Ishikawa (cell line): ENCODE measurements at regions not wholly inside any gene's neighbourhood (a gene's known extent, or its start where the extent isn't known, plus 50 kb on each side); places are given as distances from the start of the nearest gene placed in this dataset.

Source experiments
- EGR1 ChIP-seq: IDR thresholded peaks from 2 replicates; pipeline ENCODE4 v1.6.1; 2012
- EP300 ChIP-seq: IDR thresholded peaks from 2 replicates; pipeline ENCODE4 v1.6.1; 2012; ENCODE audit warnings: borderline replicate concordance
- FOXM1 ChIP-seq: IDR thresholded peaks from 2 replicates; pipeline ENCODE4 v1.6.1; 2012; ENCODE audit warnings: low read depth, borderline replicate concordance
- NFIC ChIP-seq: IDR thresholded peaks from 2 replicates; pipeline ENCODE4 v1.6.1; 2012
- RAD21 ChIP-seq: IDR thresholded peaks from 2 replicates; pipeline ENCODE4 v1.6.1; 2012; ENCODE audit warnings: low read depth
- TAF1 ChIP-seq: IDR thresholded peaks from 2 replicates; pipeline ENCODE4 v1.6.1; 2012; ENCODE audit warnings: low read depth, mild to moderate bottlenecking
- YY1 ChIP-seq: IDR thresholded peaks from 2 replicates; pipeline ENCODE4 v1.6.1; 2012; ENCODE audit warnings: low read depth
- ZBTB7A ChIP-seq: IDR thresholded peaks from 2 replicates; pipeline ENCODE4 v1.6.1; 2012; ENCODE audit warnings: low read depth
- TF ChIP-seq, protein P1 (sequence below): IDR thresholded peaks from 2 replicates; pipeline ENCODE4 v1.6.1; 2012; ENCODE audit warnings: low read depth, mild to moderate bottlenecking
- TF ChIP-seq, protein P2 (sequence below): IDR thresholded peaks from 2 replicates; pipeline ENCODE4 v1.6.1; 2012

DNA sequence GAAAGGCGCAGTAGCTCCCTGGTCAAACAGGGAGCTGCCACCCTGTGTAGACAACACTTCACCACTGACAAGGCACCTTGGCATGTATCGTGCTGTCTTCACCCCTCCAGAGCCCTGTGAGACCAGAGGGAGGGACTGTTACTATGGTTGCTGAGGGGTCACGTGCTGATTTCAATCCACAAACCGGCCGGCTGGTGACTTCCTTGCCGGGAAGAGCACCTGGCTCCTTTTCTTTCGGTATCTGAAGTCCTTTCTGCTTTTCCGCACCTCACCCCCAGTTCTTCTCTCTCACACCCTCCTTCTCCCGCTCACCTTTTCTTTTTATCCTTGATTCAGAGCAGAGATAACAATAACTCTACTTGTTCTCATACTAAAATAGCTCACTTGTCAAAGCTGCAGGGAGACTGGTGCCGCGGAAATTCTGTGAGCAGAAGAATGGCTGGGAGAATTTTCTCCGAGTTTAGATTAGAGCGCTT is 327.2 kb downstream of the ZSWIM6 start:
- TF ChIP-seq ZBTB7A: no peak
- TF ChIP-seq EP300: no peak
- no peak for TF ChIP-seq TAF1
- TF ChIP-seq, protein P1, sequence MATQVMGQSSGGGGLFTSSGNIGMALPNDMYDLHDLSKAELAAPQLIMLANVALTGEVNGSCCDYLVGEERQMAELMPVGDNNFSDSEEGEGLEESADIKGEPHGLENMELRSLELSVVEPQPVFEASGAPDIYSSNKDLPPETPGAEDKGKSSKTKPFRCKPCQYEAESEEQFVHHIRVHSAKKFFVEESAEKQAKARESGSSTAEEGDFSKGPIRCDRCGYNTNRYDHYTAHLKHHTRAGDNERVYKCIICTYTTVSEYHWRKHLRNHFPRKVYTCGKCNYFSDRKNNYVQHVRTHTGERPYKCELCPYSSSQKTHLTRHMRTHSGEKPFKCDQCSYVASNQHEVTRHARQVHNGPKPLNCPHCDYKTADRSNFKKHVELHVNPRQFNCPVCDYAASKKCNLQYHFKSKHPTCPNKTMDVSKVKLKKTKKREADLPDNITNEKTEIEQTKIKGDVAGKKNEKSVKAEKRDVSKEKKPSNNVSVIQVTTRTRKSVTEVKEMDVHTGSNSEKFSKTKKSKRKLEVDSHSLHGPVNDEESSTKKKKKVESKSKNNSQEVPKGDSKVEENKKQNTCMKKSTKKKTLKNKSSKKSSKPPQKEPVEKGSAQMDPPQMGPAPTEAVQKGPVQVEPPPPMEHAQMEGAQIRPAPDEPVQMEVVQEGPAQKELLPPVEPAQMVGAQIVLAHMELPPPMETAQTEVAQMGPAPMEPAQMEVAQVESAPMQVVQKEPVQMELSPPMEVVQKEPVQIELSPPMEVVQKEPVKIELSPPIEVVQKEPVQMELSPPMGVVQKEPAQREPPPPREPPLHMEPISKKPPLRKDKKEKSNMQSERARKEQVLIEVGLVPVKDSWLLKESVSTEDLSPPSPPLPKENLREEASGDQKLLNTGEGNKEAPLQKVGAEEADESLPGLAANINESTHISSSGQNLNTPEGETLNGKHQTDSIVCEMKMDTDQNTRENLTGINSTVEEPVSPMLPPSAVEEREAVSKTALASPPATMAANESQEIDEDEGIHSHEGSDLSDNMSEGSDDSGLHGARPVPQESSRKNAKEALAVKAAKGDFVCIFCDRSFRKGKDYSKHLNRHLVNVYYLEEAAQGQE: no peak
- TF ChIP-seq RAD21: no peak
- TF ChIP-seq, protein P2, sequence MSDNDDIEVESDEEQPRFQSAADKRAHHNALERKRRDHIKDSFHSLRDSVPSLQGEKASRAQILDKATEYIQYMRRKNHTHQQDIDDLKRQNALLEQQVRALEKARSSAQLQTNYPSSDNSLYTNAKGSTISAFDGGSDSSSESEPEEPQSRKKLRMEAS: no peak
- TF ChIP-seq NFIC: no peak
- no peak for TF ChIP-seq YY1
- no peak for TF ChIP-seq EGR1
- no peak for TF ChIP-seq FOXM1
